Muscle layer of duodenum (tissue), 2 donors: ENCODE measurements at regions not wholly inside any gene's neighbourhood (a gene's known extent, or its start where the extent isn't known, plus 50 kb on each side); places are given as distances from the start of the nearest gene placed in this dataset.

Experiments used
- H3K27ac ChIP-seq: one replicate; pipeline ENCODE4 v1.7.0; 2013; ENCODE audit warnings: mild to moderate bottlenecking, low read length
- H3K27me3 ChIP-seq: one replicate; pipeline ENCODE4 v1.7.0; 2013; ENCODE audit warnings: low read depth, mild to moderate bottlenecking, control low read depth, low read length
- H3K36me3 ChIP-seq, 2 donors: one replicate each; pipeline ENCODE4 v1.7.0; 2013; ENCODE audit warnings: low read length in 2 of 2, control low read depth in 1 of 2, mild to moderate bottlenecking in 1 of 2; ENCODE audit not compliant: insufficient read depth in 2 of 2, control insufficient read depth in 1 of 2
- H3K4me1 ChIP-seq, 2 donors: one replicate each; pipeline ENCODE4 v1.7.0; 2013; ENCODE audit warnings: low read length in 2 of 2, mild to moderate bottlenecking in 2 of 2, control low read depth in 1 of 2, moderate library complexity in 1 of 2; ENCODE audit not compliant: insufficient read depth in 2 of 2, control insufficient read depth in 1 of 2
- H3K4me3 ChIP-seq, 2 donors: one replicate each; pipeline ENCODE4 v1.7.0; 2013; ENCODE audit warnings: low read length in 2 of 2, low read depth in 1 of 2, mild to moderate bottlenecking in 1 of 2
- H3K9me3 ChIP-seq, 2 donors: one replicate each; pipeline ENCODE4 v1.7.0; 2013; ENCODE audit warnings: low read length in 2 of 2, control low read depth in 1 of 2, mild to moderate bottlenecking in 1 of 2; ENCODE audit not compliant: control insufficient read depth in 1 of 2
- donor health status: healthy.

- Histone ChIP-seq H3K4me3 (no peak overlapping the region), H3K9me3 (no peaks in the 10 kb centered on the region), H3K27ac (no peak overlapping the region), H3K36me3 (no peaks in the 10 kb centered on the region), H3K27me3 (no peaks in the 10 kb centered on the region), H3K4me1 (no peaks in the 10 kb centered on the region)
These were observed 412.4 kb upstream of the CADM1 start for GRCh38 chr11:115916608-115917007.

- no peaks in the 10 kb centered on the region for H3K4me1 ChIP-seq
- H3K27me3 ChIP-seq: no peaks in the 10 kb centered on the region
- H3K27ac ChIP-seq: no peak overlapping the region
- H3K9me3 ChIP-seq: peaks cover 0 to 3% of the 10 kb centered on the region in 2 donors
- H3K36me3 ChIP-seq: no peaks in the 10 kb centered on the region
- no peak overlapping the region for H3K4me3 ChIP-seq
These were observed 408.3 kb upstream of the CADM1 start for GRCh38 chr11:115912484-115912945.

- Histone ChIP-seq H3K4me1 (no peaks in the 10 kb centered on the region), H3K4me3 (no peak overlapping the region), H3K36me3 (no peaks in the 10 kb centered on the region), H3K27me3 (no peaks in the 10 kb centered on the region), H3K27ac (no peak overlapping the region), H3K9me3 (peaks cover 0 to 3% of the 10 kb centered on the region in 2 donors)
These were observed 407.6 kb upstream of the CADM1 start for GRCh38 chr11:115911613-115912346.

- H3K4me3 ChIP-seq: no peak overlapping the region
- peaks cover 0 to 3% of the 10 kb centered on the region in 2 donors for H3K9me3 ChIP-seq
- H3K27me3 ChIP-seq: no peaks in the 10 kb centered on the region
- no peak overlapping the region for H3K27ac ChIP-seq
- no peaks in the 10 kb centered on the region for H3K36me3 ChIP-seq
- no peaks in the 10 kb centered on the region for H3K4me1 ChIP-seq
These were observed 406.2 kb upstream of the CADM1 start for GRCh38 chr11:115910379-115910778.

GRCh38 chr11:115906171-115906570 is 402.0 kb upstream of the CADM1 start:
- H3K9me3 ChIP-seq: peaks cover 0 to 3% of the 10 kb centered on the region in 2 donors
- no peak overlapping the region for H3K4me3 ChIP-seq
- H3K27ac ChIP-seq: no peak overlapping the region
- no peaks in the 10 kb centered on the region for H3K4me1 ChIP-seq
- H3K27me3 ChIP-seq: no peaks in the 10 kb centered on the region
- no peaks in the 10 kb centered on the region for H3K36me3 ChIP-seq

GRCh38 chr11:115905341-115906000 is 401.3 kb upstream of the CADM1 start:
- Histone ChIP-seq H3K9me3 (peaks cover 0 to 3% of the 10 kb centered on the region in 2 donors), H3K4me1 (peaks cover 0 to 4% of the 10 kb centered on the region in 2 donors), H3K36me3 (no peaks in the 10 kb centered on the region), H3K27ac (no peak overlapping the region), H3K27me3 (no peaks in the 10 kb centered on the region), H3K4me3 (no peak overlapping the region)

GRCh38 chr11:115903179-115903578 is 399.0 kb upstream of the CADM1 start:
- Histone ChIP-seq H3K4me3 (no peak overlapping the region), H3K4me1 (peaks cover 0 to 4% of the 10 kb centered on the region in 2 donors), H3K9me3 (no peaks in the 10 kb centered on the region), H3K27me3 (no peaks in the 10 kb centered on the region), H3K36me3 (no peaks in the 10 kb centered on the region), H3K27ac (no peak overlapping the region)

GRCh38 chr11:115901069-115901468 is 396.9 kb upstream of the CADM1 start:
- H3K4me3 ChIP-seq: no peak overlapping the region
- no peak overlapping the region for H3K27ac ChIP-seq
- H3K9me3 ChIP-seq: no peaks in the 10 kb centered on the region
- no peaks in the 10 kb centered on the region for H3K27me3 ChIP-seq
- no peaks in the 10 kb centered on the region for H3K36me3 ChIP-seq
- peaks cover 0 to 4% of the 10 kb centered on the region in 2 donors for H3K4me1 ChIP-seq

- peaks cover 0 to 4% of the 10 kb centered on the region in 2 donors for H3K4me1 ChIP-seq
- no peak overlapping the region for H3K4me3 ChIP-seq
- H3K36me3 ChIP-seq: no peaks in the 10 kb centered on the region
- H3K27ac ChIP-seq: no peak overlapping the region
- no peaks in the 10 kb centered on the region for H3K27me3 ChIP-seq
- no peaks in the 10 kb centered on the region for H3K9me3 ChIP-seq
These were observed 395.9 kb upstream of the CADM1 start for GRCh38 chr11:115900111-115900510.

GRCh38 chr11:115897707-115898106 is 393.5 kb upstream of the CADM1 start:
- no peaks in the 10 kb centered on the region for H3K27me3 ChIP-seq
- no peaks in the 10 kb centered on the region for H3K9me3 ChIP-seq
- peaks cover 0 to 4% of the 10 kb centered on the region in 2 donors for H3K4me1 ChIP-seq
- no peak overlapping the region for H3K4me3 ChIP-seq
- H3K36me3 ChIP-seq: no peaks in the 10 kb centered on the region
- no peak overlapping the region for H3K27ac ChIP-seq

- no peak overlapping the region for H3K4me3 ChIP-seq
- no peaks in the 10 kb centered on the region for H3K36me3 ChIP-seq
- no peaks in the 10 kb centered on the region for H3K9me3 ChIP-seq
- no peak overlapping the region for H3K27ac ChIP-seq
- no peaks in the 10 kb centered on the region for H3K27me3 ChIP-seq
- H3K4me1 ChIP-seq: peaks cover 0 to 4% of the 10 kb centered on the region in 2 donors
These were observed 391.9 kb upstream of the CADM1 start for GRCh38 chr11:115896084-115896483.
